ENCODE measurements at regions not wholly inside any gene's neighbourhood (a gene's known extent, or its start where the extent isn't known, plus 50 kb on each side); places are given as distances from the start of the nearest gene placed in this dataset.

GRCh38 chr9:13719981-13720676 is 440.6 kb upstream of the MPDZ start:
- H3K4me3 ChIP-seq (ENCODE audit: low read depth, low read length) = no peak overlapping the region
- POLR2A ChIA-PET = no interaction called here
- no peak for DNase-seq (ENCODE audit: low read depth, low spot score)
- CTCF ChIA-PET = no interaction called here
- no peak for TF ChIP-seq CTCF (IDR thresholded peaks at IDR 0.05; ENCODE audit: insufficient read depth, low read length, missing control alignments)

DNA sequence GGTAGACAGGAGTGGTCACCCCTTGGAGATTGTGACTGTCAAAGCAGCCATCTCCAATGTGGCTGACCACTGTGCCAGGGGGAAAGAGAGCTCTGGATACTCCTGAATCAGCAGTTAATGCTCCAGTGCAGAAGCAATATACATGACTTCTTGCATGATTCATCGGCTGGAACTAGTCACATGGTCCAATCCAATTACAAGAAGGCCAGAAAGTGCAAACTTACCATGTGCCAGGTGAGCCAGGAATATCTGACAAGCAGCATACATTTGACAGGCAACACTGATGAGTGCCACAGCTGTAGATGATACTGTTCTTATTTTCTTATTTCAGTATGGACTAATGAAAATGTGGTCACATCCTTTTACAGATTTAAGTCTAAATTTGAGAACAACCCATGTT is 440.0 kb upstream of the MPDZ start:
- POLR2A ChIA-PET = no interaction called here
- CTCF ChIA-PET = no interaction called here
- DNase-seq (ENCODE audit: low read depth, low spot score) = no peak
- no peak overlapping the region for H3K4me3 ChIP-seq (ENCODE audit: low read depth, low read length)
- TF ChIP-seq CTCF (IDR thresholded peaks at IDR 0.05; ENCODE audit: insufficient read depth, low read length, missing control alignments) = no peak

DNA sequence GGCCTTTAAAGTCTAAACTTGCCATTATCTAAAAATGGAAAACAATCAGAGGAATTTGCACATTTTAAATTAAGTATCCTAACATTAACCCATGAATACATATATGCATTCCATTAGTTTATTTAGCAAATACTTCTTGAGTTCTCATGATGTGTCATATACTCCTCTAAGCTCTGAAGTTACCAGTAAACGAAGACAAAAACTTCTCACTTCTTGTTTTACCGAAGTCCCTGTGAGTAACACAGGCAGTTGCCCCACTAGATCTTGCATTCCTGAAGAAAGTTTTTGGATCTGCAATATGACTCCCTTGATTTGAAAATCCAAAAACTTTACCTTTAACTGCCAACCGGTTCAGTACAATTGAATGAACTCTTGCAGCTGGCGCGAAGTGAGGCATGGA is 439.0 kb upstream of the MPDZ start:
- ChIA-PET CTCF (no interaction called here), POLR2A (no interaction called here)
- no peak for DNase-seq (ENCODE audit: low read depth, low spot score)

GRCh38 chr9:13718086-13718485 is 438.6 kb upstream of the MPDZ start:
- ChIA-PET POLR2A (no interaction called here), CTCF (no interaction called here)
- no peak for TF ChIP-seq CTCF (IDR thresholded peaks at IDR 0.05; ENCODE audit: insufficient read depth, low read length, missing control alignments)
- no peak overlapping the region for H3K4me3 ChIP-seq (ENCODE audit: low read depth, low read length)
- no peak for DNase-seq (ENCODE audit: low read depth, low spot score)

More for the DNA sequence above, 439.0 kb upstream of the MPDZ start:
- no peak overlapping the region for H3K4me3 ChIP-seq (ENCODE audit: low read depth, low read length)
- no peak for TF ChIP-seq CTCF (IDR thresholded peaks at IDR 0.05; ENCODE audit: insufficient read depth, low read length, missing control alignments)

- ChIA-PET CTCF (no interaction called here), POLR2A (no interaction called here)
- TF ChIP-seq CTCF (IDR thresholded peaks at IDR 0.05; ENCODE audit: insufficient read depth, low read length, missing control alignments) = no peak
- DNase-seq (ENCODE audit: low read depth, low spot score) = no peak
- H3K4me3 ChIP-seq (ENCODE audit: low read depth, low read length) = no peak overlapping the region
Measured at GRCh38 chr9:13717322-13718054, 438.0 kb upstream of the MPDZ start.

DNA sequence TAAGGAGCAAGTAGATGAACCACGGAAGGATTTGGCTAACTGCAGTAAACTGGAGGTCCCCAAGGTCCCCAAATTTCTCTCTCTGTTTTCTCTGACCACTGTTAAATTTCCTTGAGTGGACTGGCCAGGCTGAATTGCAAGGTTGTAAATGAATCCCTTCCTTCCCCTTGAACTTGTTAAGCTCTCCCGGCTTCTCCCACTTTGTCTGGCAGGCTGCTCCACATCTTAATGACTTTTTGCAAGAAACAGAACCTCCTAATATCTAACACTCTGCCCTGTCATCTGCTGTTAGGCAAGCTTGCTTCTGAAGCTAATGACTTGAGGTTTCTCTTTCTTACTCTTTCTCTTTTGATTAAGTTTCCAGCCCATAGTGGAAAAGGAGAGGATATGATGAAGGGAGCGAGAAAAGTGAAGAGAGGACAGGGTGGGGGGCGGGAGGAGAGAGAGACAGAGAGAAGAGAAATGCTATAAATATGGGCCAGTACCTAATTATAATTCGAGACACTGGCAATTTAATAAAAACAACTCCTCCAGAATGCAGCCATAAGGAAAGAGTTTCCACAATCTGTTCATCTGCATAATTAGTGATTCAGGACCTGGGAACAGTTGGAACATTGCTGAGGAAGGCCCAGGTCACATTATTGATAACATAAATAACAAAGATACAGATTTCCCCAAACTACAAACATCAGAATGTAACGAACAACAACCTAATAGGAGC is 437.3 kb upstream of the MPDZ start:
- no peak overlapping the region for H3K4me3 ChIP-seq (ENCODE audit: low read depth, low read length)
- no peak for TF ChIP-seq CTCF (IDR thresholded peaks at IDR 0.05; ENCODE audit: insufficient read depth, low read length, missing control alignments)
- DNase-seq (ENCODE audit: low read depth, low spot score) = no peak
- ChIA-PET POLR2A (no interaction called here), CTCF (no interaction called here)

Data from AG04449 (cell line).